ENCODE measurements at regions not wholly inside any gene's neighbourhood (a gene's known extent, or its start where the extent isn't known, plus 50 kb on each side); places are given as distances from the start of the nearest gene placed in this dataset.

- DNase-seq (ENCODE audit: low spot score) = no peak
Measured at GRCh38 chr13:33752094-33752493, 65.9 kb upstream of the RFC3 start.

- no peak for DNase-seq (ENCODE audit: low spot score)
Measured at GRCh38 chr13:33752597-33752996, 65.4 kb upstream of the RFC3 start.

GRCh38 chr13:33756929-33757328 is 61.0 kb upstream of the RFC3 start:
- no peak for DNase-seq (ENCODE audit: low spot score)

- no peak for DNase-seq (ENCODE audit: low spot score)
Measured at GRCh38 chr13:33757713-33758112, 60.2 kb upstream of the RFC3 start.

GRCh38 chr13:33758113-33758512 is 59.8 kb upstream of the RFC3 start:
- no peak for DNase-seq (ENCODE audit: low spot score)

- DNase-seq (ENCODE audit: low spot score) = no peak
Measured at GRCh38 chr13:33761740-33762139, 56.2 kb upstream of the RFC3 start.

- no peak for DNase-seq (ENCODE audit: low spot score)
Measured at GRCh38 chr13:33763021-33763420, 54.9 kb upstream of the RFC3 start.

GRCh38 chr13:33764716-33765115 is 53.2 kb upstream of the RFC3 start:
- DNase-seq (ENCODE audit: low spot score) = no peak

GRCh38 chr13:33766329-33767123 is 51.4 kb upstream of the RFC3 start:
- no peak for DNase-seq (ENCODE audit: low spot score)

GRCh38 chr13:33767140-33767539 is 50.8 kb upstream of the RFC3 start:
- DNase-seq (ENCODE audit: low spot score) = no peak
